ENCODE measurements at regions not wholly inside any gene's neighbourhood (a gene's known extent, or its start where the extent isn't known, plus 50 kb on each side); places are given as distances from the start of the nearest gene placed in this dataset.
A peak's percentile ranks its signal among the peaks of the same experiment; 100 is the strongest.

GRCh38 chr4:12499693-12500092 is 984.4 kb downstream of the RAB28 start:
- no peaks in the 10 kb centered on the region for H3K4me1 ChIP-seq
- no peak overlapping the region for H3K27ac ChIP-seq
- no peak overlapping the region for H3K4me3 ChIP-seq
- no peaks in the 10 kb centered on the region for H3K9me3 ChIP-seq
- H3K36me3 ChIP-seq: no peaks in the 10 kb centered on the region
- DNase-seq: no peak
- no peaks in the 10 kb centered on the region for H3K27me3 ChIP-seq
- 7 to 45% methylated on average over 2 of the region's 2 CpGs for WGBS, 2 donors
- intact Hi-C loops (cut with DNase I): no loop called here
- no peak for TF ChIP-seq EP300 (IDR thresholded peaks at IDR 0.05)
- no peak for TF ChIP-seq POLR2A (IDR thresholded peaks at IDR 0.05)
- no peak for TF ChIP-seq POLR2AphosphoS5 (IDR thresholded peaks at IDR 0.05)

GRCh38 chr4:12495211-12495610 is 988.9 kb downstream of the RAB28 start:
- Histone ChIP-seq H3K4me3 (no peak overlapping the region), H3K36me3 (no peaks in the 10 kb centered on the region), H3K9me3 (no peaks in the 10 kb centered on the region), H3K4me1 (no peaks in the 10 kb centered on the region), H3K27me3 (no peaks in the 10 kb centered on the region), H3K27ac (no peak overlapping the region)
- intact Hi-C loops (cut with DNase I): no loop called here
- TF ChIP-seq EP300 (IDR thresholded peaks at IDR 0.05): no peak
- no peak for TF ChIP-seq POLR2A (IDR thresholded peaks at IDR 0.05)
- no peak for TF ChIP-seq POLR2AphosphoS5 (IDR thresholded peaks at IDR 0.05)
- no peak for DNase-seq

GRCh38 chr4:12492730-12493393 is 991.3 kb downstream of the RAB28 start:
- intact Hi-C loops (cut with DNase I): no loop called here
- H3K4me1 ChIP-seq: peaks cover 0 to 18% (median 9%) of the 10 kb centered on the region in 4 donors
- no peaks in the 10 kb centered on the region for H3K27me3 ChIP-seq
- TF ChIP-seq CTCF (IDR thresholded peaks at IDR 0.05) (no peak), POLR2A (IDR thresholded peaks at IDR 0.05) (no peak)
- H3K9me3 ChIP-seq: no peaks in the 10 kb centered on the region
- no peak overlapping the region for H3K27ac ChIP-seq
- 28 to 70% methylated on average over 5 of the region's 5 CpGs for WGBS, 2 donors
- no peaks in the 10 kb centered on the region for H3K36me3 ChIP-seq
- no peak overlapping the region for H3K4me3 ChIP-seq
- no peak for DNase-seq

GRCh38 chr4:12488672-12489071 is 995.5 kb downstream of the RAB28 start:
- Histone ChIP-seq H3K27me3 (no peaks in the 10 kb centered on the region), H3K9me3 (no peaks in the 10 kb centered on the region), H3K4me1 (peaks cover 0 to 33% (median 13%) of the 10 kb centered on the region in 4 donors), H3K36me3 (no peaks in the 10 kb centered on the region), H3K27ac (peak overlapping the region in 2 of 4 donors; percentile 58 to 65), H3K4me3 (no peak overlapping the region)
- TF ChIP-seq POLR2A (IDR thresholded peaks at IDR 0.05): no peak
- TF ChIP-seq POLR2AphosphoS5 (IDR thresholded peaks at IDR 0.05): peak; percentile 35 to 82 (median 80)
- TF ChIP-seq EP300 (IDR thresholded peaks at IDR 0.05): peak; percentile 8 to 55 (median 43)
- WGBS, 2 donors: 33 to 40% methylated on average over 5 of the region's 5 CpGs
- intact Hi-C loops (cut with DNase I): no loop called here
- DNase-seq: no peak

GRCh38 chr4:12487000-12487399 is 997.1 kb downstream of the RAB28 start:
- 76 to 88% methylated on average over 2 of the region's 2 CpGs for WGBS, 2 donors
- peak overlapping the region in 2 of 4 donors; percentile 58 to 65 for H3K27ac ChIP-seq
- no peak for DNase-seq
- H3K36me3 ChIP-seq: no peaks in the 10 kb centered on the region
- intact Hi-C loops (cut with DNase I): no loop called here
- H3K4me1 ChIP-seq: peaks cover 0 to 33% (median 13%) of the 10 kb centered on the region in 4 donors
- no peaks in the 10 kb centered on the region for H3K27me3 ChIP-seq
- H3K9me3 ChIP-seq: no peaks in the 10 kb centered on the region
- TF ChIP-seq POLR2AphosphoS5 (IDR thresholded peaks at IDR 0.05): no peak
- no peak for TF ChIP-seq EP300 (IDR thresholded peaks at IDR 0.05)
- TF ChIP-seq CTCF (IDR thresholded peaks at IDR 0.05): no peak
- TF ChIP-seq POLR2A (IDR thresholded peaks at IDR 0.05): no peak
- no peak overlapping the region for H3K4me3 ChIP-seq

GRCh38 chr4:12472087-12472486 is 1012.1 kb downstream of the RAB28 start:
- Histone ChIP-seq H3K4me3 (no peak overlapping the region), H3K9me3 (no peaks in the 10 kb centered on the region), H3K36me3 (no peaks in the 10 kb centered on the region), H3K4me1 (no peaks in the 10 kb centered on the region), H3K27ac (no peak overlapping the region), H3K27me3 (no peaks in the 10 kb centered on the region)
- 40 to 68% methylated on average over 2 of the region's 2 CpGs for WGBS, 2 donors
- TF ChIP-seq EP300 (IDR thresholded peaks at IDR 0.05): no peak
- no peak for TF ChIP-seq CTCF (IDR thresholded peaks at IDR 0.05)
- TF ChIP-seq POLR2A (IDR thresholded peaks at IDR 0.05): no peak
- TF ChIP-seq POLR2AphosphoS5 (IDR thresholded peaks at IDR 0.05): no peak
- intact Hi-C loops (cut with DNase I): no loop called here
- DNase-seq: no peak

All from sigmoid colon (tissue), 6 donors.